Hematopoietic multipotent progenitor cell treated with erythropoietin and hydrocortisone succinate and interleukin-3 and kit ligand, for 8 days (in vitro differentiated cells): ENCODE measurements at regions not wholly inside any gene's neighbourhood (a gene's known extent, or its start where the extent isn't known, plus 50 kb on each side); places are given as distances from the start of the nearest gene placed in this dataset.

ENCODE experiments used
- DNase-seq: peaks from one replicate; pipeline ENCODE4 v3.0.0-alpha.2; 2015

- DNase-seq = no peak
Observed at GRCh38 chr4:31896349-31896748, 1176.2 kb downstream of the PCDH7 start.

- DNase-seq = no peak
Observed at GRCh38 chr4:31905363-31905762, 1185.2 kb downstream of the PCDH7 start.

GRCh38 chr4:31908261-31908660, 1188.1 kb downstream of the PCDH7 start:
- no peak for DNase-seq

GRCh38 chr4:31917334-31917733, 1197.2 kb downstream of the PCDH7 start:
- DNase-seq = no peak

- DNase-seq = no peak
Observed at GRCh38 chr4:31918891-31919290, 1198.7 kb downstream of the PCDH7 start.

- DNase-seq = no peak
Observed at GRCh38 chr4:31923634-31924033, 1203.5 kb downstream of the PCDH7 start.

GRCh38 chr4:31929676-31930345, 1209.6 kb downstream of the PCDH7 start:
- DNase-seq = no peak

- no peak for DNase-seq
Observed at GRCh38 chr4:31946456-31946855, 1226.3 kb downstream of the PCDH7 start.

- no peak for DNase-seq
Observed at GRCh38 chr4:31947101-31947500, 1226.9 kb downstream of the PCDH7 start.

GRCh38 chr4:31949045-31949444, 1228.9 kb downstream of the PCDH7 start:
- DNase-seq = no peak

- no peak for DNase-seq
Observed at GRCh38 chr4:31955346-31955745, 1235.2 kb downstream of the PCDH7 start.

GRCh38 chr4:31959972-31960371, 1239.8 kb downstream of the PCDH7 start:
- DNase-seq = no peak

GRCh38 chr4:31964685-31965084, 1244.5 kb downstream of the PCDH7 start:
- no peak for DNase-seq

- no peak for DNase-seq
Observed at GRCh38 chr4:31968842-31969241, 1248.7 kb downstream of the PCDH7 start.

- no peak for DNase-seq
Observed at GRCh38 chr4:31974490-31975002, 1254.4 kb downstream of the PCDH7 start.

GRCh38 chr4:31979988-31980387, 1259.8 kb downstream of the PCDH7 start:
- DNase-seq = no peak

GRCh38 chr4:31983246-31983645, 1263.1 kb downstream of the PCDH7 start:
- no peak for DNase-seq

- DNase-seq = no peak
Observed at GRCh38 chr4:31983677-31984076, 1263.5 kb downstream of the PCDH7 start.

GRCh38 chr4:31984872-31985271, 1264.7 kb downstream of the PCDH7 start:
- no peak for DNase-seq

GRCh38 chr4:31995943-31996901, 1276.1 kb downstream of the PCDH7 start:
- DNase-seq = no peak

GRCh38 chr4:31998807-31999206, 1278.6 kb downstream of the PCDH7 start:
- no peak for DNase-seq

GRCh38 chr4:31999848-32000247, 1279.7 kb downstream of the PCDH7 start:
- DNase-seq = no peak

- no peak for DNase-seq
Observed at GRCh38 chr4:32000846-32001488, 1280.8 kb downstream of the PCDH7 start.
